ENCODE measurements at regions not wholly inside any gene's neighbourhood (a gene's known extent, or its start where the extent isn't known, plus 50 kb on each side); places are given as distances from the start of the nearest gene placed in this dataset.

DNA sequence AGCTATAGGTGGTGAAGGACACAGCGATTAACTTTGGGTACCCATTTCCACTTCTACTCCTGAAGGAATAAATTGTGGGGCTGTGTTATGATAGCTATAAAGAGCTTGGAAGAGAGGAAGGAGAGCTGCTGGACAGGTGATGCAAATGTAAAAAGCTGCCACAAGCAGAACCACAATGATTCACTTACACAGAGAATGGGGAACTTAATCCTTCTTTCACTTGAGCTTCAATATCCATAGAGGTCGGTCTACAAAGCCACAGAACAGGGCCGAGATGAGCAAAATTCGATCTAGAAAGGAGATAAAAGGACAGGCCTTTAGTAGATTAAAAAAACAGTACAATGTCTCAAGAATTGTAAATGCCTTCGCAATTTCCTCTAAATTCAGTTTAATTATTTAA lies 831.1 kb downstream of the LRFN5 start:
- no peak for DNase-seq

GRCh38 chr14:42429401-42429800 lies 822.7 kb downstream of the LRFN5 start:
- DNase-seq, result no peak

- DNase-seq, result no peak
Measured at GRCh38 chr14:42428996-42429395, 822.3 kb downstream of the LRFN5 start.

GRCh38 chr14:42424501-42424900 lies 817.8 kb downstream of the LRFN5 start:
- no peak for DNase-seq

DNA sequence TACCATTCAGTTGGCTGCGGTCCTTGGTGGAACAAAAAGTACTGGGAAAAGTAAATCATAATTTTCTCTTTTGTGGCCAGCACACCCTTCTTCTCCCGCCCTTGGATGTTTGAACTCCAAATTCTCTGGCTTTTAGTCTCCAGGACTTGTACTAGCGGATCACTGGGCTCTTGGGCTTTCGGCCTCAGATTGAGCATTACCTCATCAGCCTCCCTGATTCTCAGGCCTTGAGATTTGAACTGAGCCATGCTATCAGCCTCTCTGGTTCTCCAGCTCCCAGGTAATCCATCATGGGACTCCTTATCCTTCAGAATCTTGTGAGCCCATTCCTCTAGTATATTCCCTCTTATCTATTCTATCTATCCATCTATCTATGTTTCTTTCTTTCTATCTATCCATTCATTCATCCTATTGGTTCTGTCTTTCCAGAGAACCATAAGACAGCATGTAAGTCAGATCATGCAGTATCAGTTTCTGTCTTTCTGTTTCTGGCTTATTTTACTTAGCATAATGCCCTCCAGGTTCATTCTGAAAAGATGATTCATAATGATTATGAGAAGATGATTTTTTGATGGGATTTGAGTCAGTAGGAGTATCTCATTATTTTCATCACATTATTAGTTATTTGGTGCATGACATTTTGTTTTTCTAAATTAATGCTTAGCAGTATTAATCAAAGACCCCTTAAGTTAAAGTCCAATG lies 814.9 kb downstream of the LRFN5 start:
- no peak for DNase-seq

DNA sequence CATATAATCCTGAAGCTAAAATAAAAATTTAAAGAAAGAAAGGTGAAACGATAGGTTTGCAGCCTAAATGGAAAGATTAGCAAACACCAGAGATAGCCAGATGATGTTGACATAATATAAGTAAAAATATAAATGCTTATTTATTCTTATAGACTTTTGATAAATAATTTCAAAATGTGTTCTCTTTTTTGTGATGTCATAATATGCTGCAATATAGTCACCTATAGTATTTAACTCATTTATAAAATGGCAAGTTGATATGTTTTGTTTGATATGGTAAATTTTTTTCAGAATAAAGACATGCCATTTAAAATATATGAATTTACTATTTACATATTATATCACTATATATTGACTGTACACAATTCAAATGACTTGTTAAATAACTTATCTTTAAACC lies 813.4 kb downstream of the LRFN5 start:
- DNase-seq, result no peak

DNA sequence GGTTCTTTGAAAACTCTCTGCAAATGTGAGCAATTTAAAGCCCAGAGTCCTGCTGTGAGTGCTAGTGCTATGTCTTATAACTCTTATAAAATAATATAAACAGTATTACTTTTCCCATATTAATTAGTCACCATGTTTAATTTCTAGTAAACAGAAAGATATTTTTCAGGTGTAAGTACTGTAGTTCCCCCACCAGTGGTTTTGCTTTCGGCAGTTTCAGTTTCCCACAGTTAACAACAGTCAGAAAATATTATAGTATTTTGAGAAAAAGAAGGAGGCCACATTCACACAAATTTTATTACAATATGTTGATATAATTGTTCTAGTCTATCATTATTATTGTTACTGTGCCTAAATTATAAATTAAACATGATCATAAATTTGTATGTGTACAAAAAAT lies 800.5 kb downstream of the LRFN5 start:
- DNase-seq, result no peak

DNA sequence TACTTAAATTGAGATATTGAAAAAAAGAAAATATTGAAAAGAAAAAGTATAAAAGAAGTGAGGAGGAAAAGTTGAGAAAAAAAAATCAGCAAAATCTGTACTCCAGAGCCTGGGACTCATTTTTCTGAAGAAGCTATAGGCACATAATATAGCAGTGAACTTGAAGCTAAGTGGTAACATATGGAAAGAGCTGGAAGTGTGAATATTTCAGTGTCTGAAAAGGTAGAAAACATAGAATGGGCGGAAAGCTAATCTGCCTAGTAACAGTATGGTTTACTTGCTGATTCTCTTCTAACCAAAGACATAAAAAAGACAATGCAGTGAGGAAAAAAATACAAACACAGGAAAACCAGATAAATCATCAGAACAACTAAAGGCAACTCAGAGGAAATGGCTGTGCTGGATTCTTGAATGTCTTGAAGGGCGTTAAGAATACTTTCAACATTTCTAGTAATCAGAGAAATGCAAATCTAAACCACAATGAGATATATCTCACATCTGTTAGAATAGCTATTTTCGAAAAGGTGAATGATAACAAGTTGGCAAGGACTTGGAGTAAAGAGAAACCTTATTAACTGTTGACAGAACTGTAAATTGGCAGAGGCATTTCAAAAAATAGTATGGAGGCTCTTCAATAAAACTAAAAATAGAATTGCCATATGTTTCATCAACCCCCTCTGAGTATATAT lies 784.6 kb downstream of the LRFN5 start:
- DNase-seq, result no peak

DNA sequence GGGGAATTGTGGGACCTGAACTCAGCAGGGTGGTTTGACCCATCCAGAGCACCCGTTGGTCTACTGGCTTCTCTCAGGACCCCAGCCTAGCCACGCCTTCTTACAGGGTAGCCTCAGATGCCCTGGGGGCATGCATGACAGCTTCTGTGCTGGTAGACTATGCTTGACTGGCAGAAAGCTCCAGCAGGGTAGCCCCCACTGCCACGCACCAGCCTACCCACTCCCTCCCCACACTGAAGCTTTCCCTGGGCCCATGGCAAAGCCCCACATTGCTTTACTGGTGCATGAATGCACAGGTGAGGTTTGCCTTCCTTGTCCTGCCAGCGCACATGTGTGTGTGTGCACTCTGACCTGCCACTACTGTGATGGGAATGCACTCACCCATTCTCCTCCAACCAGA lies 772.2 kb downstream of the LRFN5 start:
- DNase-seq, result no peak

GRCh38 chr14:42378274-42378673 lies 771.6 kb downstream of the LRFN5 start:
- no peak for DNase-seq

DNA sequence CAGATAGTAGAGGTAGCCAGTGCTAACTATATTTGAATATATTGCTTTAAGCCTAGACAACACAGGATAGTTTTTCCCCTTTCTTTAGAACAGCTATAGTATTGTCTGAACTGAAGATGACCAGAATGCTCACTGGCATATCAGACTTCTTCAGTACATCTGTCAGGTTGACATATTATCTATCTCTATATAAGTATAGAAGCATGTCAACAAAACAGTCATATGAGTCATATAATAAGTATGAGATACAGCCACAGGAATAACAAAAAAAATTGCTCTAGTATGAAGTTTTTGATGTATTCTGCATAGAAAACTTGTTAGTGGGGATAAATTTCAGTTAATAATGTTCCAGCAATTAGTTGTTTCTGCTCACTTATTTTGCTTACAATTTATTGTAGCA lies 767.7 kb downstream of the LRFN5 start:
- no peak for DNase-seq

DNA sequence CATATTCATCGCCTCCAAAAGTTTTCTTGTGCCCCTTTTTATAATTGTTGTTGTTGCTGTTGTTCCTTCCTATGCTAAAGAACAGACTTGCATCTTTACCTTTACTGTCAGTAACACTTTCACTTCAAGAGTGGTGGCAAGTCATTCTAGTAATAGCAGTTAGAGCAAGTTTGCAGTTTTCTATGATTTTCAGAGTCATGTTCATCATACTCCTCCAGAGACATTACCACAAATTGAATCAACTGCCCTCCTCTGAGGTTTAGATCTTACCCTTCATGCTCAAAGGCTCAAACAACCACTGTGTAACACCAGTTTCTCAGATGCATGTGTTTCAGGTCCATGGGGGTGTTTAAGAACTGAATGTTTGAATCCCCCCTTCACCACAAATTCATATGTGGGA lies 763.4 kb downstream of the LRFN5 start:
- DNase-seq, result no peak

DNA sequence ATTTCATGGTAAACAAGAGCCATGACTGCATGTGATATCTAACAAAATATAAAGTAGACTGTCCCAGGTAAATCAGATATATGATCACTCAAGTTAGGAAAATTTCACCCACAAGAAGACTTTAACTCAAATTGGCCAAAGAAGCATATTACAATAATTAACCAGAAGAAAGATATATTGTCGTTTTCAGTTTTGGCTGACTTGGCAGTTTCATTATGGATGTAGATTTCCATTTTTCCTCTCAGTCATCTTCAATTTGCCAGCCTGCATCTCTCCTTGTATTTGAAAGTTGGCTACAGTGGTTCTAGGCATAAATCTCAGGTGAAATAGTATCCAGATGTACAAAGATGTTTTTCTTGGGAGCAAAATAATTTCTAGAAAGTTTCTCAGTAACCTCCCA lies 761.6 kb downstream of the LRFN5 start:
- DNase-seq, result no peak

- no peak for DNase-seq
Measured at GRCh38 chr14:42353315-42353714, 746.6 kb downstream of the LRFN5 start.

DNA sequence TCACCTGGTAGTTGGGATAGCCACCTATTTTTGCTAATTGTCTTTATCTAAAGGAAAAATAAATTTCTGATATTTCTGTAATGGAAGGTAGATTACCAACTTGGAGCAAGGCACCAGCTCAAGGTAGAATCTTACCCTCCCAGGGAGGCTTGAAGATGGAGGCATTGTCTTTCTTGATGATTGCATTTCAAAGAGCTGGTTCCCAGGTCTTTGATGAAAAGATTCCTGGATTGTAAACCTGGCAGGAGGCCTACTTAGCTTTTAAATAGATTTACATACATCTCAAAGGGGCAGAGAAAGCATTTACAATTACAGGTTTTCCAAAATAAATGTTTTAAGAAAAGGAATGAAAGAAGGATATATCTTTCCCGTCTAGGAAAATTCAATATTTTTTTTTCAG lies 729.2 kb downstream of the LRFN5 start:
- DNase-seq, result no peak

GRCh38 chr14:42334931-42335330 lies 728.3 kb downstream of the LRFN5 start:
- DNase-seq, result no peak

DNA sequence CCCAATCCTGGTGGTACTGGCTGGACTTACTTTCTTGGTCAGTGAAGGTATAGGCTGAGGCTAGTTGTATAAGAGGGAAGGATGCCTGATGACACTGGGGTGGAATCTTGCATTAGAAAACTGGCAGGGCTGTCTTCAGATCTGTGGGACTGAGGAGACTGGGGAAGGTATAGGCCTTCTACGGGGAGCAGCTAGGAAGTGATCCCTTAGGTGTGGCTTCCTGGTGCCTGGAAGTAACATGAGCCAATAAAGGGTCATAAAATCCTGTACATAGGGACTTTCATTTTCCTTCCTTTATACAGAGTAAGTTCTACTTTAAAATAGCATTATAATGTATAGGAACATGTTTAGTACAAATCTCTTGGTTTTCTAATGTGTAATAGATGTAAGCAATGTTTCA lies 716.8 kb downstream of the LRFN5 start:
- DNase-seq, result no peak

- DNase-seq, result no peak
Measured at GRCh38 chr14:42322531-42323284, 716.0 kb downstream of the LRFN5 start.

GRCh38 chr14:42319996-42320395 lies 713.3 kb downstream of the LRFN5 start:
- DNase-seq, result no peak

- DNase-seq, result no peak
Measured at GRCh38 chr14:42316693-42317092, 710.0 kb downstream of the LRFN5 start.

DNA sequence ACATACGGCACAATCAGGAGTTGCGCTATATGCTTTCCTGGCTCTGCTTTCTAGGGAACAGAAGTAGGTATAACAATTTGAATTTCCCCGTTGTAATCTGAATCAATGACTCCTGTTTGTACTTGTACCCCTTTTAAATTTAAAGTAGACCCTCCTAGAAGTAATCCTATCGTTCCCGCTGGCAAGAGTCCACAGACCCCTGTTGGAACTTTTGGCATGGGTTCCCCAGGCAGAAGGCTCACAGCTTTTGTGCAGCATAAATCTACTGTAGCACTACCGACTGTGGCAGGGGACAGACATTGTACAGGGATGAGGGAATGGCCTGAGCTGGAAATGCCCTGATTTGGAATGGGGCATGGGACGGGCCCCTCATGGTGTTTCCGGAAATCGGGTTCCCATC lies 705.2 kb downstream of the LRFN5 start:
- no peak for DNase-seq

- DNase-seq, result no peak
Measured at GRCh38 chr14:42307239-42307825, 700.7 kb downstream of the LRFN5 start.

GRCh38 chr14:42299692-42300091 lies 693.0 kb downstream of the LRFN5 start:
- peak; percentile 56 for DNase-seq

DNA sequence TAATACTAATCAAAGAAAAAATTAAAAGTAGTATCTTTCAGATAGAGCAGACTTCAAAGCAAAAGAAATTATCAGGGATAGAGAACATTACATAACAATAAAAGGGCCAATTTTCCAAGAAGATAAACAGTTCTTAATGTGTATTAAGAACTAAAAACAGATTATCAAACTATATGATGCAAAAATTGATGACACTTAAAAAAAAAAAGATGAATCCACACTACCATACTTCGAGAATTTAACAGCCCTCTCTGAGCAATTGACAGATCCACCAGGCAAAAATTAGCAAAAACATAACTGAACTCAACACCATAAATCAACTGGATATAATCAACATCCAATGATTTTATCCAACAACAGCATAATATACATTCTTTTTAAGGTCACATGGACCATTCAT lies 686.5 kb downstream of the LRFN5 start:
- DNase-seq, result no peak
